Left lung (tissue), 4 donors: ENCODE measurements at regions not wholly inside any gene's neighbourhood (a gene's known extent, or its start where the extent isn't known, plus 50 kb on each side); places are given as distances from the start of the nearest gene placed in this dataset.

ENCODE experiments used
- ATAC-seq: fragments of 200-7000 bp; cut with Tn5 transposase; one replicate; pipeline ENCODE4 v1.9.1; 2020; ENCODE audit warnings: moderate library complexity
- DNase-seq, 4 donors: peaks; one replicate each; pipeline ENCODE4 v3.0.0-alpha.2; 2013 to 2020
- H3K27ac ChIP-seq, 2 donors: fragments of 200-600 bp; sonication (generic) in 1 of 2; one replicate each; pipeline versions ENCODE4 v1.5.0 to v1.8.0; 2020 to 2021
- H3K27me3 ChIP-seq, 2 donors: fragments of 200-600 bp; sonication (generic) in 1 of 2; one replicate each; pipeline versions ENCODE4 v1.5.0 to v1.8.0; 2020 to 2021
- H3K36me3 ChIP-seq, 2 donors: fragments of 200-600 bp; sonication (generic) in 1 of 2; one replicate each; pipeline versions ENCODE4 v1.5.0 to v1.8.0; 2020 to 2021
- H3K4me1 ChIP-seq, 2 donors: fragments of 200-600 bp; one replicate each; pipeline ENCODE4 v1.8.0; 2021
- H3K4me3 ChIP-seq, 2 donors: fragments of 200-600 bp; sonication (generic) in 1 of 2; one replicate each; pipeline versions ENCODE4 v1.5.0 to v1.8.0; 2020 to 2021; ENCODE audit warnings: mild to moderate bottlenecking in 1 of 2
- H3K9me3 ChIP-seq, 2 donors: fragments of 200-600 bp; sonication (generic) in 1 of 2; one replicate each; pipeline versions ENCODE4 v1.5.0 to v1.8.0; 2020 to 2021
- intact Hi-C, 2 donors: fragments of 100-400 bp; cut with DNase I; formaldehyde crosslinking; loops; one replicate each; pipeline versions ENCODE4 v1.11.2 to v1.14.2; 2022
- TF ChIP-seq, protein P1 (sequence below), 2 donors: fragments of 200-600 bp; sonication (generic) in 1 of 2; IDR thresholded peaks; one replicate each; pipeline versions ENCODE4 v1.5.0 to v1.8.0; 2021; ENCODE audit warnings: antibody characterized with exemption in 2 of 2
- donor health status: DM: no; HTN: yes; CAD: no.
- donor health status: DM: no; HTN: no; CAD: no.

DNA sequence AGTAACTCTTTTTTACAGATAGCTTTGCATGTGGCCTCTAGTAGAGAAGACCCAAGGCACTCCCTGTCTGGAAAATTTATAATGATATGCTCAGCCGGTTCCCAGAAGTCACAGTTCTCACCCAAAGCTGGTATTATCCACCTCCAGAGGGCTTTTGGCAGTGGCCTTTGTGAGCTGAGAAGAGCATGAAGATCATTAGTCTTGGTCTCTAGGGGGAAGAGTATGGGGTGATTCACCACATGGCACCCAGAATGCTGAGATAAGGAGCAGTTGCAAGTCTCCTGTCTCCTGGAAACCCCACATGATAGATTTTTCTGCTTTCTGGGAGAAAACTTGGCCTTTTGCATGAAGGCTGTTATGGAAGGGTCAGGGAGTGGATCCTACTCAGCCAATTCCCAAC, 75.4 kb upstream of the PRPS1 start:
- Histone ChIP-seq H3K4me3 (no peak overlapping the region), H3K4me1 (no peaks in the 10 kb centered on the region), H3K36me3 (no peaks in the 10 kb centered on the region), H3K27ac (no peak overlapping the region), H3K27me3 (no peaks in the 10 kb centered on the region), H3K9me3 (no peaks in the 10 kb centered on the region)
- no peak for DNase-seq
- ATAC-seq: no peak
- TF ChIP-seq, protein P1, sequence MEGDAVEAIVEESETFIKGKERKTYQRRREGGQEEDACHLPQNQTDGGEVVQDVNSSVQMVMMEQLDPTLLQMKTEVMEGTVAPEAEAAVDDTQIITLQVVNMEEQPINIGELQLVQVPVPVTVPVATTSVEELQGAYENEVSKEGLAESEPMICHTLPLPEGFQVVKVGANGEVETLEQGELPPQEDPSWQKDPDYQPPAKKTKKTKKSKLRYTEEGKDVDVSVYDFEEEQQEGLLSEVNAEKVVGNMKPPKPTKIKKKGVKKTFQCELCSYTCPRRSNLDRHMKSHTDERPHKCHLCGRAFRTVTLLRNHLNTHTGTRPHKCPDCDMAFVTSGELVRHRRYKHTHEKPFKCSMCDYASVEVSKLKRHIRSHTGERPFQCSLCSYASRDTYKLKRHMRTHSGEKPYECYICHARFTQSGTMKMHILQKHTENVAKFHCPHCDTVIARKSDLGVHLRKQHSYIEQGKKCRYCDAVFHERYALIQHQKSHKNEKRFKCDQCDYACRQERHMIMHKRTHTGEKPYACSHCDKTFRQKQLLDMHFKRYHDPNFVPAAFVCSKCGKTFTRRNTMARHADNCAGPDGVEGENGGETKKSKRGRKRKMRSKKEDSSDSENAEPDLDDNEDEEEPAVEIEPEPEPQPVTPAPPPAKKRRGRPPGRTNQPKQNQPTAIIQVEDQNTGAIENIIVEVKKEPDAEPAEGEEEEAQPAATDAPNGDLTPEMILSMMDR (IDR thresholded peaks at IDR 0.05): no peak
- intact Hi-C loops: no loop called here

DNA sequence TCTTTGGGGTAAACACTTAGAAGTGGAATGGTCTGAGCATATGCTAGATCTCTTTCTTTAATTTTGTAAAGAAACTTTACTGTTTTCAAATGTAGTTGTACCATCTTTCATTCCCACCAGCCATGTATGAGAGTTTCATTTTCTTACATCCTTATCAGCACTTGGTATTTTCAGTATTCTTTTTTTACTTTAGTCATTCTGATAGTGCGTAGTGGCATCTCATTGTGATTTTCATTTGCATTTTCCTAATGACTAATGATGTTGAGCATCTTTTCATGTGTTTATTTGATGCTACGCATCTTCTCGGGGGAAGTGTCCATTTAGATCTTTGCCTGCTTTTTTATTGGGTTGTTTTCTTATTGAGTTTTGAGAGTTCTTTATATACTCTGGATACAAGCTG, 71.3 kb upstream of the PRPS1 start:
- no peaks in the 10 kb centered on the region for H3K9me3 ChIP-seq

DNA sequence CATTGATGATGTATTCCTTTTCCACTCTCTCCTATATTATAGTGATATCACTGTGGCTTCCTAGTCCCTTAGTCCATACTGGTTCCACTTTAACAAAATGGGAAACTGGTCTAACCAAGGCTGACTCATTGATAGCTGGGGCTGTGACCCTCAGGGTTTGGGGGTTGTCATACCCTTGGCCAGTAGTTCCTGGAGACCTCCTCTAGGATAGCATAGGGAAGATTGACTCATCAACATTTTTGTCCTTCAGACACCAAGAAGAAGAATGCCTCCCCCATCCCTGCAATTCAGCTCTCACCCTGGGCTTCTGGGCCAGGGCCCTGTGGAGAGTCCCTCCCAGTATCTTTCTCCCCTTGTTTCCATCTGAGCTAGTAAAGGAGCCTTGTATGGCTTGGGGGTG, 68.8 kb upstream of the PRPS1 start:
- TF ChIP-seq, protein P1 (IDR thresholded peaks at IDR 0.05): no peak
- H3K27me3 ChIP-seq: no peaks in the 10 kb centered on the region
- no peaks in the 10 kb centered on the region for H3K4me1 ChIP-seq
- DNase-seq (no peak), ATAC-seq (no peak)
- H3K9me3 ChIP-seq: no peaks in the 10 kb centered on the region
- intact Hi-C loops: no loop called here
- H3K36me3 ChIP-seq: no peaks in the 10 kb centered on the region
- H3K27ac ChIP-seq: no peak overlapping the region
- H3K4me3 ChIP-seq: no peak overlapping the region

More for the DNA sequence above, 71.3 kb upstream of the PRPS1 start:
- no peaks in the 10 kb centered on the region for H3K36me3 ChIP-seq
- DNase-seq (no peak), ATAC-seq (no peak)
- H3K4me3 ChIP-seq: no peak overlapping the region
- no peaks in the 10 kb centered on the region for H3K4me1 ChIP-seq
- no peaks in the 10 kb centered on the region for H3K27me3 ChIP-seq
- no peak overlapping the region for H3K27ac ChIP-seq
- intact Hi-C loops: no loop called here
- TF ChIP-seq, protein P1 (IDR thresholded peaks at IDR 0.05): no peak

DNA sequence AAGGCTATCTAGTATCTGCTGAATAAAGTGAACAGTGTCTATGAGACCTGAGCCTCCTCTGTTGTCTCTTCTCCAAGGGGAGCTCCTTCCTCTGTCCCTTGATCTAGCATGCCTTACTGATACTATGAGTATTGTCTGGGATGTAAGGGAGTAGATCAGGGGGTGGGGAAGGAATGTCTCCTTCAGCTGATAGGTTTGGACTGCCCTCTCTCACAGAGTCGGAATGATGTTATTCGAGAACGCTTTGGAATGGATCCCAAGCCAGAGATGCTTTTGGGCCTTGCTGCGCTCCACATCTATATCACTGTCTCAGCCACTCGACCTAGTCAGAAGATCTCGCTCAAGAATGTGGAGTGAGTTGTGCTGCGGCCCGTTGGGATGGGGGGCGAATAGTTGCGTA, 68.3 kb upstream of the PRPS1 start:
- Histone ChIP-seq H3K27ac (no peak overlapping the region), H3K9me3 (no peaks in the 10 kb centered on the region), H3K4me1 (no peaks in the 10 kb centered on the region), H3K4me3 (no peak overlapping the region), H3K27me3 (no peaks in the 10 kb centered on the region), H3K36me3 (no peaks in the 10 kb centered on the region)
- DNase-seq (no peak), ATAC-seq (no peak)
- intact Hi-C loops: no loop called here
- TF ChIP-seq, protein P1 (IDR thresholded peaks at IDR 0.05): no peak

DNA sequence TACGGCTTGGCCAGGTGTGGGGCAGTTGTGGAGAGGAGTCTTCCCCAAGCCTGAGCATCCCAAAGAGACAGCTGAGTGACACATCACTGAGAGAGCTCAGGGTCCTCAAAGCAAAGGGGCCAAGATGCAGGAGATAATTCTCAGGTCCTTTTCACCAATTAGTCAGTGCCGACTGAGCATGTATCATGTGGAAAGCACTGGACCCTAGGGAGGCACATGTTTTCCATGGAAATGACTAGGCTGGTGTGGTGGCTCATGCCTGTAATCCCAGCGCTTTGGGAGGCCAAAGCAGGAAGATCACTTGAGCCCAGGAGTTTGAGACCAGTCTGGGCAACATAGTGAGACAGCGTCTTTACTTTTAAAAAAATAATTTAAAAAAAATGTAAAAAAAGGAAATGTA, 67.3 kb upstream of the PRPS1 start:
- ATAC-seq (no peak), DNase-seq (no peak)
- no peaks in the 10 kb centered on the region for H3K36me3 ChIP-seq
- H3K4me1 ChIP-seq: no peaks in the 10 kb centered on the region
- intact Hi-C loops: no loop called here
- no peak overlapping the region for H3K4me3 ChIP-seq
- H3K27ac ChIP-seq: no peak overlapping the region
- H3K27me3 ChIP-seq: no peaks in the 10 kb centered on the region
- TF ChIP-seq, protein P1 (IDR thresholded peaks at IDR 0.05): no peak
- H3K9me3 ChIP-seq: no peaks in the 10 kb centered on the region
